ENCODE measurements at regions not wholly inside any gene's neighbourhood (a gene's known extent, or its start where the extent isn't known, plus 50 kb on each side); places are given as distances from the start of the nearest gene placed in this dataset.

DNA sequence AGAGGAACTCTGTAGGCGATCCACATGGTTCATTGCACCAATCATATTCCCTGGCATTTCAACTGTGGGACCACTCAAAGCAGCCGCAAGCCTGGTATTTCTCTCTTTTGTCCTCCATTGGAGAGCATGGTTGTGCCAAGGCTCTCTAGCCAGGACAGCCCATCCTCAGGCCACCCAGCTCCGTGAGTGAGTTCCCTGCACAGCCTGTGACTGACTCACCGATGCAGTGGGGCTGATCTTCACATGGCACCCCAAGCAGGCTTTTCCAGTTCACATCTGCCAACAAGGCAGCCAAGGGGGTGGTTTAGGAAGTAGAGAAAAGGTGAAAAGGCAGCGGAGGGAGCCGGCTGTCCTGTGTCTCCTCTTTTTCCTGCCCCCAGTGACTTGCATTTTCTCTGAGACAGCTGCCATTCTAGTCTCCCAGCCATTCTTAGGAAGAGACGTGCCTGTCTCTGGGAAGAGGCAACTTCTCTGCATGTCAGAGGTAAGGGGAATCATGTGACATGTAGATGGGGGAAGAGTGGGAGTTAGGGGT, 69.2 kb downstream of the MID1IP1 start:
- H3K36me3 ChIP-seq (ENCODE audit: control insufficient read depth, insufficient read depth, low read length), result no peaks in the 10 kb centered on the region
- H3K4me3 ChIP-seq (ENCODE audit: insufficient read depth, low read depth, low read length, poor library complexity, severe bottlenecking), result no peak overlapping the region
- no peaks in the 10 kb centered on the region for H3K9me3 ChIP-seq (ENCODE audit: control insufficient read depth, low read length)
- H3K27me3 ChIP-seq (replicated peaks; ENCODE audit: control insufficient read depth, insufficient read depth, low read length, poor library complexity, severe bottlenecking), result no peaks in the 10 kb centered on the region
- H3K4me1 ChIP-seq (ENCODE audit: control insufficient read depth, insufficient read depth, low read length, poor library complexity, severe bottlenecking), result no peaks in the 10 kb centered on the region
- no peak for DNase-seq
- no peak overlapping the region for H3K27ac ChIP-seq (ENCODE audit: insufficient read depth, low read length, poor library complexity, severe bottlenecking)

- Histone ChIP-seq H3K36me3 (ENCODE audit: control insufficient read depth, insufficient read depth, low read length) (no peaks in the 10 kb centered on the region), H3K4me3 (ENCODE audit: insufficient read depth, low read depth, low read length, poor library complexity, severe bottlenecking) (no peak overlapping the region), H3K4me1 (ENCODE audit: control insufficient read depth, insufficient read depth, low read length, poor library complexity, severe bottlenecking) (no peaks in the 10 kb centered on the region), H3K9me3 (ENCODE audit: control insufficient read depth, low read length) (no peaks in the 10 kb centered on the region), H3K27ac (ENCODE audit: insufficient read depth, low read length, poor library complexity, severe bottlenecking) (no peak overlapping the region), H3K27me3 (replicated peaks; ENCODE audit: control insufficient read depth, insufficient read depth, low read length, poor library complexity, severe bottlenecking) (no peaks in the 10 kb centered on the region)
- no peak for DNase-seq
These were observed 70.1 kb downstream of the MID1IP1 start for GRCh38 chrX:38871129-38872029.

- H3K9me3 ChIP-seq (ENCODE audit: control insufficient read depth, low read length), result no peaks in the 10 kb centered on the region
- H3K27ac ChIP-seq (ENCODE audit: insufficient read depth, low read length, poor library complexity, severe bottlenecking), result no peak overlapping the region
- H3K36me3 ChIP-seq (ENCODE audit: control insufficient read depth, insufficient read depth, low read length), result no peaks in the 10 kb centered on the region
- H3K4me1 ChIP-seq (ENCODE audit: control insufficient read depth, insufficient read depth, low read length, poor library complexity, severe bottlenecking), result peaks cover 11% of the 10 kb centered on the region
- H3K27me3 ChIP-seq (replicated peaks; ENCODE audit: control insufficient read depth, insufficient read depth, low read length, poor library complexity, severe bottlenecking), result no peaks in the 10 kb centered on the region
- H3K4me3 ChIP-seq (ENCODE audit: insufficient read depth, low read depth, low read length, poor library complexity, severe bottlenecking), result no peak overlapping the region
- DNase-seq, result no peak
These were observed 76.1 kb downstream of the MID1IP1 start for GRCh38 chrX:38877366-38877765.

- H3K9me3 ChIP-seq (ENCODE audit: control insufficient read depth, low read length), result no peaks in the 10 kb centered on the region
- no peak overlapping the region for H3K27ac ChIP-seq (ENCODE audit: insufficient read depth, low read length, poor library complexity, severe bottlenecking)
- H3K36me3 ChIP-seq (ENCODE audit: control insufficient read depth, insufficient read depth, low read length), result no peaks in the 10 kb centered on the region
These were observed 77.5 kb downstream of the MID1IP1 start for GRCh38 chrX:38878641-38879340.

GRCh38 chrX:38879631-38880220, 78.5 kb downstream of the MID1IP1 start:
- Histone ChIP-seq H3K27me3 (replicated peaks; ENCODE audit: control insufficient read depth, insufficient read depth, low read length, poor library complexity, severe bottlenecking) (no peaks in the 10 kb centered on the region), H3K27ac (ENCODE audit: insufficient read depth, low read length, poor library complexity, severe bottlenecking) (no peak overlapping the region), H3K9me3 (ENCODE audit: control insufficient read depth, low read length) (no peaks in the 10 kb centered on the region), H3K4me3 (ENCODE audit: insufficient read depth, low read depth, low read length, poor library complexity, severe bottlenecking) (no peak overlapping the region), H3K36me3 (ENCODE audit: control insufficient read depth, insufficient read depth, low read length) (no peaks in the 10 kb centered on the region), H3K4me1 (ENCODE audit: control insufficient read depth, insufficient read depth, low read length, poor library complexity, severe bottlenecking) (peaks cover 11% of the 10 kb centered on the region)
- DNase-seq, result no peak

More at GRCh38 chrX:38878641-38879340, 77.5 kb downstream of the MID1IP1 start:
- Histone ChIP-seq H3K4me3 (ENCODE audit: insufficient read depth, low read depth, low read length, poor library complexity, severe bottlenecking) (no peak overlapping the region), H3K27me3 (replicated peaks; ENCODE audit: control insufficient read depth, insufficient read depth, low read length, poor library complexity, severe bottlenecking) (no peaks in the 10 kb centered on the region), H3K4me1 (ENCODE audit: control insufficient read depth, insufficient read depth, low read length, poor library complexity, severe bottlenecking) (peaks cover 11% of the 10 kb centered on the region)
- no peak for DNase-seq

DNA sequence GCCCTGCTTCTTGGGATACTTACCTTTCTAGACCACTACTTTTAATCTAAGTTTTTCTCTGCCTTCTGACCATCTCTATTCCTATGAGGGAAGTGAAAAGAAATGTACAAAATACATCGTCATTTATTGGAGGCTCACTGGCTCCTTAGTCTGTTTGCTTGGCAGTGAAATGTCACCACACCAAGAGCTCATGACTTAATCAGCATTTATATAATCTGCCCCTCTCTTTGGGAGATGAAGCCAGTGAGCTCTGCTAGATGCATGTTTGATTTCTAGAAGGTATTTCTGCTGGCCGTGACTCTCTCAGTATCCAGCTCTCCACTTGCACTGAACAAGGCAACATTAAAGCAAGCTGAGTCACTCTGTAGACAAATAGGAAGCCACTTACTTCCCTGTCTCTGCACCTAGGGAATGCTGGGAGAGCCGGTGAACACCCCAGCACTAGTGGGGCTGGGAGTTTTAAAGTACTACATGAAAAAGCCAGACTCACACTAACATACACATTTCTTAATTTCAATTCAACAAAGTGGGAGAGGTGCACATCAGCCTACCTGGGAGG, 79.1 kb downstream of the MID1IP1 start:
- Histone ChIP-seq H3K36me3 (ENCODE audit: control insufficient read depth, insufficient read depth, low read length) (no peaks in the 10 kb centered on the region), H3K4me1 (ENCODE audit: control insufficient read depth, insufficient read depth, low read length, poor library complexity, severe bottlenecking) (peaks cover 11% of the 10 kb centered on the region), H3K4me3 (ENCODE audit: insufficient read depth, low read depth, low read length, poor library complexity, severe bottlenecking) (no peak overlapping the region), H3K27me3 (replicated peaks; ENCODE audit: control insufficient read depth, insufficient read depth, low read length, poor library complexity, severe bottlenecking) (no peaks in the 10 kb centered on the region), H3K27ac (ENCODE audit: insufficient read depth, low read length, poor library complexity, severe bottlenecking) (no peak overlapping the region), H3K9me3 (ENCODE audit: control insufficient read depth, low read length) (no peaks in the 10 kb centered on the region)
- DNase-seq, result no peak

DNA sequence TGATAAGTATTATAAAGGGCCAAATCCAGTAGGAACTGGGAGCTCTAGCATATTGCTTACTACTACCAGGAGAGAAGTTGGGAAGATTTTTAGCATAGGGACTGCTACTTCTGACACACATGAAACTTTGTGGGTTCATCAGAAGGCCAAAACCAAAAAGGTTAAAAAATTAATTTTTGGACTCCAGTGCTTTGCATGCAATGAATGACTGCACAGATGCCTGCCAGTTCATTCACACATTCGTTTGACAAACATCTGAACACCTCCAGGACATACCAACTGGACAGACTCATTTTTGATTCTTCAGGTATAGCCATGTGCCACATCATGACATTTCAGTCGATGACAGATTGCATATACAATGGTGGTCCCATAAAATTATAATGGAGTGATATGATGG, 79.8 kb downstream of the MID1IP1 start:
- Histone ChIP-seq H3K9me3 (ENCODE audit: control insufficient read depth, low read length) (no peaks in the 10 kb centered on the region), H3K27ac (ENCODE audit: insufficient read depth, low read length, poor library complexity, severe bottlenecking) (no peak overlapping the region), H3K4me3 (ENCODE audit: insufficient read depth, low read depth, low read length, poor library complexity, severe bottlenecking) (no peak overlapping the region), H3K36me3 (ENCODE audit: control insufficient read depth, insufficient read depth, low read length) (no peaks in the 10 kb centered on the region), H3K4me1 (ENCODE audit: control insufficient read depth, insufficient read depth, low read length, poor library complexity, severe bottlenecking) (peaks cover 11% of the 10 kb centered on the region), H3K27me3 (replicated peaks; ENCODE audit: control insufficient read depth, insufficient read depth, low read length, poor library complexity, severe bottlenecking) (no peaks in the 10 kb centered on the region)
- no peak for DNase-seq

- no peak for DNase-seq
- H3K4me3 ChIP-seq (ENCODE audit: insufficient read depth, low read depth, low read length, poor library complexity, severe bottlenecking), result no peak overlapping the region
- no peaks in the 10 kb centered on the region for H3K36me3 ChIP-seq (ENCODE audit: control insufficient read depth, insufficient read depth, low read length)
- H3K27me3 ChIP-seq (replicated peaks; ENCODE audit: control insufficient read depth, insufficient read depth, low read length, poor library complexity, severe bottlenecking), result no peaks in the 10 kb centered on the region
- no peak overlapping the region for H3K27ac ChIP-seq (ENCODE audit: insufficient read depth, low read length, poor library complexity, severe bottlenecking)
- H3K4me1 ChIP-seq (ENCODE audit: control insufficient read depth, insufficient read depth, low read length, poor library complexity, severe bottlenecking), result peaks cover 11% of the 10 kb centered on the region
- no peaks in the 10 kb centered on the region for H3K9me3 ChIP-seq (ENCODE audit: control insufficient read depth, low read length)
These were observed 80.5 kb downstream of the MID1IP1 start for GRCh38 chrX:38881727-38882126.

DNA sequence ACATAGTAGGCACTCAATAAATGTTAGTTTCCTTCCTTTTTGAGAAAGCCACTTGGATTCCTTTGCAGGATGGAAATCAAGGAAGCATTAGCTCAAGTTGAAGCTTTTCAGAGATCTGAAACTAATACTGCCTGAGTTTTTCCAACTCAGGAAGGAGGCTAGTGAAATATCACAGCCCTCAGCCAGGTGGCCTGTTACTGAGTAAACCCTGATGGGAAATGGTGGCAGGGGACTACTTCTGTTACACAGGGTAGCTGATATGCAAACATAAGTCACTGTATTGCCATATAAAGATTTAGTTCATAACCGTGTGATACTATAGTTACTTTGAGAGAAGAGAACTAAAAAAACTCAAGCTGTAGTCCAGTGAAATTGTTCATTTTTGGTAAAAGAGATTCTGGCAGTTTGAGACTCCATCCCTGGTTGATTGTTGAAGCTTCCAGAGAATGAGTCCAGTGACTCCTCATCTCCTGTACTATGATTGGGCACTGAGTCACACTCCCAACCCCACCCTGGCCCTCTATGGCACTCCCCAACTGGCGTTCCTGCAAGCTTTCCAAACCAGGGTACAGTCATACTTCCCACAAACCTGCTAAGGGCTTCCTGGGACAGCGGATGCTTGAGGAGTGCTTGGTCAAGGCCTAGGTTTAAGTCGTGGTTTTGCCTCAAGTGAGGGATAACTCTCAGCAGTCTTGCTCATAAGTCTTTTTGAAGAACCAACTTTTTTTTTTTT, 81.8 kb downstream of the MID1IP1 start:
- Histone ChIP-seq H3K4me1 (ENCODE audit: control insufficient read depth, insufficient read depth, low read length, poor library complexity, severe bottlenecking) (peaks cover 11% of the 10 kb centered on the region), H3K9me3 (ENCODE audit: control insufficient read depth, low read length) (no peaks in the 10 kb centered on the region), H3K27me3 (replicated peaks; ENCODE audit: control insufficient read depth, insufficient read depth, low read length, poor library complexity, severe bottlenecking) (no peaks in the 10 kb centered on the region), H3K4me3 (ENCODE audit: insufficient read depth, low read depth, low read length, poor library complexity, severe bottlenecking) (no peak overlapping the region), H3K27ac (ENCODE audit: insufficient read depth, low read length, poor library complexity, severe bottlenecking) (no peak overlapping the region), H3K36me3 (ENCODE audit: control insufficient read depth, insufficient read depth, low read length) (no peaks in the 10 kb centered on the region)
- DNase-seq, result no peak
